GM18858 (cell line): ENCODE measurements at regions not wholly inside any gene's neighbourhood (a gene's known extent, or its start where the extent isn't known, plus 50 kb on each side); places are given as distances from the start of the nearest gene placed in this dataset.
"Not testable (repeated sequence)": the region's sequence is repeated elsewhere in the genome, so short reads cannot be mapped to it uniquely, and the experiment has no call there.

Experiments
- ATAC-seq: cut with Tn5 transposase; IDR thresholded peaks from one replicate; pipeline ENCODE4 v1.9.1; 2021; ENCODE audit not compliant: unreplicated experiment

- ATAC-seq: no peak
Measured at GRCh38 chr6:96276305-96276704, 245.3 kb upstream of the UFL1 start.

GRCh38 chr6:96276856-96277255 lies 244.8 kb upstream of the UFL1 start:
- no peak for ATAC-seq

DNA sequence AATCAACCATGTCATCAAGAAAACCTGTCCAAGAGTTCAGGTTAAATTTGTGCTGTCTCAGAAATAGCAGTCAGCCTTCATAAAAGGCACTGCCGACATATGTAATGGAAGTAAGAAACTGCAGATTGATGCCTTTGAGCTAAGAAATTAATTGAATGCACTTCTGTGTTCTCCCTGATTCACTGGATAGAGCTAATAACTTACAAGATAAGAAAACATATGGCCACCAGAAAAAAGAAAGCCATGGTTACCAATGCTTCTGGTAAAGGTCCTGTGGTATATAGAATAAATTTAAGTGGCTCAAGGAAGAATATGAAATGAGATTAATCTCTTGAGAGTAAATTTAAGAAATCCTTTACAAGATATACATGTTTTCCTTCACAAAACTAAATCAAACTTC lies 242.5 kb upstream of the UFL1 start:
- ATAC-seq: no peak

DNA sequence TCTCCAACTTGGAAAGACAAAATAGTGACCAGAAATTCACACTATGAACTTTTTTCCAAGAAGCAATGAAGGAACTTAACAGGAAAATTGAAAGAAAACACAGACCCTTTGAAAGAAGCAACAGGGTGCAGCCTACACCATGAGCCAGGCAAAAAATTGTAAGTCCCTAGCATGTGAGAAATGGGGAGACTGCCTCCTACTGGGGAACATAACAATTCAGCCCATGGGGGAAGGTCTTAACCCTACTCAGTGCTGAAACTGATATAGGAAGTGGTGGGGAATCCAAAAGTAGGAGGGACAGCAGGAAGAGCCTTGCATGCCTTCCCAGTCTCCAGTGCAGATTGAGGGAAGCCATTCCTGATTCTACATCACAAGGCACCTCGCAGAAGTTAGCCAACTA lies 235.1 kb upstream of the UFL1 start:
- ATAC-seq: no peak

DNA sequence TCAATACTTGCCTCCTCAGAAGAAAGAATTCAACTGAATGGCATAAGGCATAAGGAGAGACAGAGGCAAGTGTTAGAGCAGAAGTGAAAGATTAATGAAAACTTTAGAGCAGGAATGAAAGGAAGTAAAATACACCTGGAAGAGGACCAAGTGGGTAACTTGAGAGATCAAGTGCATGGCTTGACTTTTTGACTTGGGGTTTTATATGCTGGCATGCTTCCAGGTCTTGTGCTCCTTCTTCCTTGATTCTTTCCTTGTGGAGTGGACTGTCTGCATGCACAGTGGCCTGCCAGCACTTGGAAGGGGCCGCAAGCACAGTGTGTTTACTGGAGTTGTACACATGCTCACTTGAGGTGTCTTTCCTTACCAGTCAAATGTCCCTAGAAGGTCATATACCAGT lies 222.1 kb upstream of the UFL1 start:
- ATAC-seq: no peak

DNA sequence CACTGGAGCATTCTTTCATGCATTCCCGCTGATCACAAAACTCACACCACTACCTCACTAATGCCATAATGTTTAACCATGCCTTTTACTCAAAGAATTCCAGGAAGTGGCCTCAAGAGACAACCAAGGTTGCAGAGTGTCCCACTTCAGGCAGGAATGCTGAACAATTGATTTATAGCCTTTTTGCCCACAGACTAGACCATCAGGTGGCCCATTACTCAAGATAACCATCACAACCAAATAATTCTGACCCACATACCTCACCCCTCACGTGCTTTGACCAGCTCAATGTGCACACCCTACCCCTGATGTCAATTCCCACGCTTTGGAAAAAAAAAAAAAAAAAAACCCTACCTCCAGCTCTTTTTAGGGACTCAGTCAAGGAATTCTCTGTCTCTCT lies 220.6 kb upstream of the UFL1 start:
- no peak for ATAC-seq

DNA sequence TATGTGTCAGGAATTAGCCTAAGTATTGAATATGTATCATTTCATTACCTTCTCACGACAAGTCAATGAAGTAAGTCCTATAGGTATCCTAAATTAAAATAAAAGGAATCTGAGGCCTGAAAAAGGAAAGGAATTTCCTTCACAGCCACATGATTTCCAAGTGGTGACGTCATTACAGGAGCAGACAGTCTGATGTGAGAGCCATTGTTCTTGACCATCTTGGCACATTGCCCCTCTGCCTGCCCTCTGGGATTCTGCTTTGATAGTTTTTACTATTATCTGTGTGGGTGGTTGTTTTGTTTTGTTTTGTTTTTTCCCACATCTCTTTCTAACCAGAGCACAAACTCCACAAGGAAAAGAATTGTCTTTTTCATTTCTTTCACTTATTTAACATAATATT lies 219.8 kb upstream of the UFL1 start:
- no peak for ATAC-seq

DNA sequence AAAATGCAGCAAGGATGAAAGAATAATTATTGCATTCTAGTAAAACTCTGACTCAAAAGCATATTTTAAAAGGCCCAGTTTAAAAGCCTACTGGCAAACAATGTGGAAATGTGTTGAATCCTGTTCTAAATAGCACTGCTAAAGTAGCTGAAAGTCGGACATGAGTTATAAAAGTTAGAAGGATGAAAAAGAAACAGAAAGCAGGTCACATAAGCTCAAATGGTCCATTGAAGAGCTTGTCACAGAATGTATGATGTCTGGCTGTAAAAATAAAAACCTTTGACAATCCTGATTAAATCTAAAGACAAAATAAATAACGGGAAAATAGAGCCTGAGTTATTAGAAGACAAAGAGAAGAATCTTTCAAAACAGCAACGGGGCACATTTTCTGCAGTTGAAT lies 218.6 kb upstream of the UFL1 start:
- ATAC-seq: no peak

GRCh38 chr6:96304997-96305396 lies 216.6 kb upstream of the UFL1 start:
- peak; percentile 99 for ATAC-seq

DNA sequence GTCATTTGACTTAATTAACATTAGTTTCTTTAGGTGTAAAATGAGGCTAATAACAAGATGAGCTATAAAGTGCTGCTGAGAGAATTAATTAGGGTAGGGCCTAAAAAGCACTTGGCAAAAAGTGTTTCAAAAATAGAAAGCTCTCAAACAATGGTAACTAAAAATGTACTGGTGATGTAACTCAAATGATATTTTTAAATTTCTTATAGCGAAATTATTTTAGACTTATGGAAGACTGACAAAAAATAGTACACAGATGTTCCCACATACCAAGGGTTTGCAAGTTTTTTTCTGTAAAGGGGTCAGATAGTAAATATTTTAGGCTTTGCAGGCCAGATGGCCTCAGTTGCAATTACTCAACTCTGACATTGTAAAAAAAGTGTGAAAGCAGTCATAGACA lies 190.7 kb upstream of the UFL1 start:
- no peak for ATAC-seq

DNA sequence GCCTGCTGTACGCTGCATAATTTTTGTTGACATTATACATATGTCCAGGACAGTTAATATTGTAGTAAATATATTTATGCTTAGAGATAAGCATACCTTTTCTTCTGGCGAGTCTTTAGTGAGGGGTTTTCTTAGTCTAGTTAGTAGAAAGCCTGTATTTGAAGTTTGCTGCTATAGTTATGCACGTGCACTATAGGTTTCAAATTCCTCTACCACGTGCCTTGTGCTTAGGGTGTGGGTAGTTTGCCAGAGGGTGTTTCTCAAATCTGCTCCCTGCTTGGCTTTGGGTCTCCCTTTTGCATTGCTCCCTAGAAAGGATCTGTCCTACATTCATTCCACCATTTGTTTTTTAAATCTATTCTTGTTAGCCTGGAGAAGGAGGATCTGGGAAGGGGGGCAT lies 181.4 kb upstream of the UFL1 start:
- ATAC-seq: no peak

DNA sequence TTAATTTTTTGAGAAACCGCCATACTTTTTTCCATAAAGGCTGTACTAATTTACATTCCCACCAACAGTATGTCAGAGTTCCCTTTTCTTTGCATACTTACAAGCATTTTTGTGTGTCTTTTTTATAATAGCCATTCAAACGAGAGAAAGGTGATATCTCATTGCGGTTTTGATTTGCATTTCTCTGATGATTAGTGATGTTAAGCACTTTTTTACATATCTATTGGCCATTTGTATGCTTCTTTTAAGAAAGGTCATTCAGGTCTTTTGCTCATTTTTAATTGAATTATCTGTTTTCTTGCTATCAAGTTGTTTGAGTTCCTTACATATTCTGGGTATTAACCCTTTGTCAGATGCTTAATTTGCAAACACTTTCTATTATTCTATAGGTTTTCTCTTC lies 176.1 kb upstream of the UFL1 start:
- no peak for ATAC-seq

DNA sequence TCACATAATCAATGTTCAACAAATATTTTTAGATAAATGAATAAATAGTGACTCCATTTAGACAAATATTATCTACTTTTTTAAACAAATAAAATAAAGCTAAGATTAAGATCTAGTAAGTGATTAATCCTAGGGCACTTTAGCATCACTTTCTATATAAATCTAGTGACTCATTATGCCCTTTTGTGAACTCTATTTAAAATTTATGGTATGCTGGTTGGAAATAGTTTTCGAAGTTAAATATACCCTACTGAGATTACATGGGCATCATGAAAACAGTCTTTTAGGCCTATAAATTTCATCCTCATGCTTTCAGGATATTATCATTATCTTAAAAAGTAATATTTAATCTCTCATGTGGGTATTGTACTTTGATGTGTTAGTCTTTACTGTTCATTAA lies 140.4 kb upstream of the UFL1 start:
- no peak for ATAC-seq

GRCh38 chr6:96391776-96392360 lies 129.7 kb upstream of the UFL1 start:
- peak; percentile 51 for ATAC-seq

DNA sequence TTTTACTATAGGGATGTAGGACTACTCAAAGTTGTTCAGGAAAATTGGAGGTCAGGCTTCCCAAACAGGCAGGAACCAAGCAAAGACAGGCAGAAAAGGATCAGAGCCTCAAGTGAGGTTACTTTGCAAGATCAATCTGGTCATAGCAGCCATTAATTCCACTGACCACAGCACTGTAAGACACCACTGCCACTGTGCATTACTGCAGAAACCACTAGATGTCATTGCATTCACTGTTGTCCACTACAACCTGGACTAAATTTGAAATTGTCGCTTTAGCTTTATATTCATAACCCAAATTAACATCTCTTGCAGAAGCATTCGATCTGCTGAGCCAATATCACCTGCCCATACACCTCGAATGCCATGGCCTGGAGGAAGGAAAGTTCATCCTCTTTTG lies 126.9 kb upstream of the UFL1 start:
- ATAC-seq: no peak

GRCh38 chr6:96410467-96410866 lies 111.1 kb upstream of the UFL1 start:
- ATAC-seq: no peak

DNA sequence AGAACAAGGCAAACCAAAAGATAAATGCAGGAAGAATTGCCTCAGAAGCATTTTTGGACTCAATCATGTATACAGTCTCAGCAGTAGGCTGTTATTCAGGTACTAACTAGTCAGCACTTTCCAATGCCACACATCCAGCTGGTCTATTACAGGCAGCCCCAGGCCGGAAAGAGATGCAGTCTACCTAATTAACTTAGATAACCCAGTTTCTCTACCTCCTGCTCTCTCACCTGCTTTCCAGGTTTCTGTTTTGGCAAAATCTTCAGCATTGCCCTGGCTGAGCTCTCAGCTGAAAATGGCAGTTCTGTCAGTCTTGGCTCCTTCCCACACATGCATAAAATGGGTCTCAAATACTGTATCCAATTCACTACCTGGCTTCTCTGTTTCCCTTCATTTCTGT lies 101.3 kb upstream of the UFL1 start:
- no peak for ATAC-seq

GRCh38 chr6:96433950-96434349 lies 87.7 kb upstream of the UFL1 start:
- ATAC-seq: no peak

DNA sequence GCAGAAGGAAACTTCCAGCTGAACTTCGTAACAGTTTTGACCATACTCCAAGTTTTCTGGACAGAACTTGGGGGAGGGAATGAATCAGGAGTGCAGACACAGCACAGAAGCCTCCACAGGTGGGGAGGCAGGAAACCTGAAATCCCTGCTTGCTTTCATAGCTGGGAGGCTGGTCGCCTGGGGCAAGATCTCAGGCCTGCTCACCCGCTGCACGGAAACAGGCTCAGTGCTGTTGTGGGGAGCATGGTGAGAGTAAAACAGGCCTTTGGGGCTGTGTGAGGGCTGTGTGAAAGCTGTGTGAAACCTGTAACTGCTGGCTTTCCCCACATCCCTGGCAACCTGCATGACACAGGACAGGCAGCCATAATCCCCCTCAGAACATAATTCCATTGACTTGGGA lies 85.2 kb upstream of the UFL1 start:
- ATAC-seq: no peak

DNA sequence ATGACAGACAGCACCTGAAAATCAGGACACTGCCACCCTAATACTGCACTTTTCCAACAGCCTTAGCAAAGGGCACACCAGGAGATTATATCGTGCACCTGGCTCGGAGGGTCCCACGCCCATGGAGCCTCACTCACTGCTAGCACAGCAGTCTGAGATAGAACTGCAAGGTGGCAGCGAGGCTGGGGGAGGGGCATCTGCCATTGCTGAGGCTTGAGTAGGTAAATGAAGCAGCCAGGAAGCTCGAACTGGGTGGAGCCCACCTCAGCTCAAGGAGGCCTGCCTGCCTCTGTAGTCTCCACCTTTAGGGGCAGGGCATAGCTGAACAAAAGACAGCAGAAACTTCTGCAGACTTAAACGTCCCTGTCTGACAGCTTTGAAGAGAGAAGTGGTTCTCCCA lies 84.4 kb upstream of the UFL1 start:
- not testable (repeated sequence) for ATAC-seq

DNA sequence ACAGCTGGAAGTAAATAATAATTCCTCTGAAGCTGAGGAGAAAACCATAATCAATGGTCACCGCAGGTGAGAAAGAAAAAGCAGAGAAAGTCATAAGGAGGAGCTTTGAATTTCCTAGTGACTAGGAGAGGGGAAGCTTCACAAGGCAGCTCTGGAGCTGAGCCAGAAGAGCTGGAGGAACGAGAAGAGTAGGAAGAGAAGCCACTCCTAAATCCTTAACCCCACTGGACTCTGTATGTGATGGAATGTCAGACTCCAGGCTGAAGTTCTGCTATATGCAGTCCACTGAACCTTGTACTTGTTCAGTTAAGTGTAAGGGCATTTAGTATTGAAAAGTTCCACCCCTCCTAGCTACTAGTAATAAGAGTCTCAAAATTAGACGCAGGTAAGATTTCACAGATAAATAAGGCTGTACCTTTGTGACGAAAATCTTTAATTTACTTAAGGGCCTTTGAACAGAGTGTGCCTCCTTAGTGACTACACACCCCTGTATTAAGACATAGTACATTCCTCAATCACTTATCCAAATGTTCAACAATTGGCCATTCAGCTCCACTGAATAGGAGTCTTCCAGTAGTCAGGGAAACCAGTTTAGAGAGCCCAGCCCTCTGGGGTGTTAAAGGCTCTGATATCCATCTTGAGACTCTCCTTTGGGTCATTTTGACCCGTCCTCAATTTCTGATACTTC lies 71.4 kb upstream of the UFL1 start:
- ATAC-seq: no peak

DNA sequence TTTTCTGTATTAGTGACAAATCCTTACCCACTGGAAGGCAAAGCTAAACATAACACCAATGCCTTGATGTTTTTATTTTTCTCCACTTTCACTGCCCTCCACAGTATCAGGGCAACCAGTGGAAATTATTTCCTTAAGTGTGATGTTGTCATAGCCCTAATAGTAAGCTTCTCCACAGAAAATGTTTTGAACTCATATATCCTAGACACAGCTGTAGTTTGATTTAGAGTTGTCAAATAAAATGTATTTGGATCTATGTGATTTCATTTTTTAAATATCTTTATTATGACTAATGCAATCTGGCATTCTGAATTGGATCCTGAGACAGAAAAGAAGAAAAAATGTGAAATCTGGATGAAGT lies 70.9 kb upstream of the UFL1 start:
- ATAC-seq: no peak

- no peak for ATAC-seq
Measured at GRCh38 chr6:96458771-96459170, 62.8 kb upstream of the UFL1 start.
